GM18505 (cell line): ENCODE measurements at regions not wholly inside any gene's neighbourhood (a gene's known extent, or its start where the extent isn't known, plus 50 kb on each side); places are given as distances from the start of the nearest gene placed in this dataset.

Source experiments
- ATAC-seq: cut with Tn5 transposase; IDR thresholded peaks from one replicate; pipeline ENCODE4 v1.9.1; 2021; ENCODE audit not compliant: unreplicated experiment
- POLR2A ChIP-seq: IDR thresholded peaks from 4 replicates; pipeline ENCODE4 v1.6.1; 2011; ENCODE audit warnings: borderline replicate concordance; ENCODE audit not compliant: insufficient read depth, insufficient read length; ENCODE audit errors: extremely low read depth

DNA sequence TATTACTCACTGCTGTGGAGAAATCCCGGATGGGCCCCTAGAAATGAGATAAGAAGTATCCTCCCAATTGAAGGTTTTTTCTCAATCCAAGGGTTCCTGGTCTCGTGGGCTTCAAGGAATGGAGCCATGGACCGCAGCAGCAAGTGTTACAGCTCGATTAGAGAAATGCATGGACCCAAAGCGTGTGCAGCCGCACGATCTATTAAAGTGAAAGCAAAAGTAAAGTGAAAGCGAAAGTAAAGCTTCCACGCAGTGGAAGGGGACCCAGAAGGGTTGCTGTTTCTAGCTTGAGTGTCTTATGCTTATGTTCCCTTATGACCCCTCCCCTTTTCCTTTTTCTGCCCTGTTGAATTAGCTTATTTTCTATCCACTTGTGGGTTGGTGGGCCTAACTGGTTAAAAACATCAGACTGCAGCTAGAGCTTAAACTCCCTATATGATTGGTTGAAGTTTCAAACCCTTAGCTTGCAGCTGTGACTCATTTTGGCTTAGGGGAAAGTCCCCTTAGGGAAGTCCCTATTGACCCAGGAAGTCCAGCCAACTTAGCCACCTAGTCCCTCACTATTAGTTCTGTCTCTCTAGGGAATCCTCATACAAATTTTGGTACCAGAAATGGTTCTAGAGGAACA is 1111.8 kb downstream of the TAF11L14 start:
- peak; percentile 76 for ATAC-seq
- TF ChIP-seq POLR2A = peak; percentile 17

DNA sequence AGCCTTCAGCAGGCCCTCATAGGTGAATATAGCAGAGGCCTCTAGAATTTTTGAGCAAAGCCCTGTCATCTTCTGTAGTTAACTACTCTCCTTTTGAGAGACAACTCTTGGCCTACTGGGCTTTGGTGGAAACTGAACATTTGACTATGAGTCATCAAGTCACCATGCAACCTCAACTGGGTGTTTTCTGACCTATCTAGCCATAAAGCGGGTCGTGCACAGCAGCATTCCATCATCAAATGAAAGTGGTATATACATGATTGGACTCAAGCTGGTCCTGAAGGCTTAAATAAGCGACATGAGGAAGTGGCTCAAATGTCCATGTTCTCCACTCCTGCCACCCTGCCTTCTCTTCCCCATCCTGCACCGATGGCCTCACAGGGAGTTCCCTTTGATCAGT is 1115.5 kb downstream of the TAF11L14 start:
- ATAC-seq = no peak
- no peak for TF ChIP-seq POLR2A

DNA sequence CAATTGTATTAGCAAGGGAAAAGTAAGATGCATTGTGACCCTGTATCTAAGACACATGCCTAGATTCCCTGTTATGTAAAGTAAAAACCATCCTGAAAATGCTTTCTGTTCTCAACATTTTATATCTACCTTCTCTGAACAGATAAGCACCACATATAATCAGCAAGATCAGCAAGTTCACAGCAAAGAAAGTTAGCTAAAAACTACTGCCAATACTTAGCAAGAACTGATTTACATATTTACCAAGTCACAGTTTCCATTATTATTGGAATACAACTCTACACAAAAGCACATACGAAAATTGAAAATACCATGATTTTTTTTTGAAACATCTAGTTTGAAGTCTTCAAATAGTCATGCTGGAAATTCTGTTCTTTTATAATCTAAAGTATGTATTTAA is 1118.1 kb downstream of the TAF11L14 start:
- no peak for TF ChIP-seq POLR2A
- no peak for ATAC-seq

DNA sequence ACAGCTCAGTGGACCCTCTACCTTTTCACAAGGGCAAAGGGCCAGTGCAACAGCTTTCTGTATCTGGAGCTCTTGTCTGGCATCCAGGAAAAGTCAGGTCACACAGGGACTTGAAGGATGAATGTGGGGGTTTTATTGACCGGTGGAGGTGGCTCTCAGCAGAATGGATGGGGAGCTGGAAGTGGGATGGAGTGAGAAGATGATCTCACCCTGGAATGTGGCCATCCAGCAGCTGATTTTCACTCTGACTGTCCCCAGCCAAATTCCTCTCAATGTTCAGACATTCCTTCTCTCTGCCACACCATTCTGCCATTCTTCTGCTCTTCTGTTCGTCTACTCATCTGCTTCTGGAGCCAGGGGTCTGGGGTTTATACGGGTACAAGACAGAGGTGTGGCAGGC is 1119.9 kb downstream of the TAF11L14 start:
- no peak for ATAC-seq
- no peak for TF ChIP-seq POLR2A

DNA sequence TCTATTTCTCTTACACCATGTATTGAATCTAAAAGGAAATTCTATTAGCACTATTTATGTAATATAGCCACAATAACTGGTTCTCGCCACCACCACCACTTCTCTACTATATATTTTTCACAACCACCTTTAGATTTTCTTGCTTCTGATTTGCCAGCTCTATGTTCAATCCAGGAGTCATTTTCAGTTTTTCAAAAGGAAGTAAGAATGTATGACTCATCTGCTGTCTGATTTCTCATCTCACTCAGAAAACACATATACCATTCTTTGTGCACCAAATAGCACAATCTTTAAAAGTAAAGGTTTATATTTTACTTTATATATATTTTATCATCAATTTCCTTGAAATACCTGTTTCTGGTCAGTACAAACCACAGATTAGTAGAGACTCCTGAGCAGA is 1127.5 kb downstream of the TAF11L14 start:
- peak; percentile 87 for ATAC-seq
- TF ChIP-seq POLR2A = no peak

DNA sequence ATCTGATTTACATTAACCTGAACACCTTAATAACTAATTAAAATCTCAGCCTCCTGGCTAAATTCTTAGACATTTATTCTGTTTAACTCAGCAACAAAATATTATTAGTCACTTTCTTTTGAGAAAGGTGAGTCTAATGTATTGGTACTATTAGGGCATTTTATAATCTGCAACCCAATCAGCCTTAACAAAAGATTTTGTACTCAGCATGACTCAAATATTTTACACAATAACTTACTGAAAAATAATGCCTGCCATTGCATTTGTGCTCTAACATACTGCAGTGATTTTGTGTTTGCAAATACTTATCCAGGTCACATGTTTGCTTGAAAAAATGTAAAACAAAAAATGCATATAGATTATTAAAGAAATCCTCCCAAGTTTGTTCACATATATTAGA is 1129.9 kb downstream of the TAF11L14 start:
- no peak for ATAC-seq
- TF ChIP-seq POLR2A = no peak

DNA sequence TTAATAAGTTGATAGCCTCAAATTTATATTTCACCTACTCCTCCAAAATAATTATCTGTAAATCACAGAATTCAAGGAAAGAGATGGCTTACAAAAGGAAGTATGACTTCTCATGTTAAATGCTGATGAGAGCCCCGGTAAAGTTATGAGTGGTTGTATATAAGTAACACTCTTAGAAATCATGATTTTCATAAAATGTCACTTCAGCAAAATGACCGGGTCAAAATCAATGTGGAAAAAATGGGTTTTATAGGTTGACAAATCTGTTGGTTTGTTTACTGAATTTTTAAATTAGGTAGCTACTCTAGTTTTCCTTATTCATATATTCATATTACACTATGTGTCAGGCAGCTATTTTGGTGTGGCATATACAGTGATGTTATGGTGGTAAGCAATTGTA is 1131.0 kb downstream of the TAF11L14 start:
- no peak for TF ChIP-seq POLR2A
- ATAC-seq = no peak

DNA sequence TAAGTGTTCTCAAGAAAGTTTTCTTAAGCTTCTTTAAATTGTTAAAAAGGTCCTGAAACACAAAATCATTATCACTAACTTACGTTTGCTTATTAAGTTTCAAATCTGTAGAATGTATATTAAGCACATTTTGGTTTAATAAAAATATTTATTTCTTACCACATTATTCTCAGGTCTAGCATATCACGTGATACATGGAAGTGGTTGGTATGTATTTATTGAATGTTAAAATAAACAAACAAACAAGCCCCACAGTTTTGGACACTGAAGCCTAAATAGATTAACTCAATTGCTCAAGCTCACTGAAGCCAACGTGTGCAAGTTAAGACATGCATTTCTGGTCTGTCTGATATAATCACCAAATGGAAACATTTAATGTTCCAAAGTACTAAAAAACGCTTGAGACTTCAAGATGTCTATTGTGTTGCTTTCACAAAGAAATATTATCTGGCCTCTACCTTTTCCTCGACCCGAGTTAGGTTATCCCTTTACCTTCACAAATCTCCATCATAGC is 1136.9 kb downstream of the TAF11L14 start:
- no peak for TF ChIP-seq POLR2A
- ATAC-seq = no peak

DNA sequence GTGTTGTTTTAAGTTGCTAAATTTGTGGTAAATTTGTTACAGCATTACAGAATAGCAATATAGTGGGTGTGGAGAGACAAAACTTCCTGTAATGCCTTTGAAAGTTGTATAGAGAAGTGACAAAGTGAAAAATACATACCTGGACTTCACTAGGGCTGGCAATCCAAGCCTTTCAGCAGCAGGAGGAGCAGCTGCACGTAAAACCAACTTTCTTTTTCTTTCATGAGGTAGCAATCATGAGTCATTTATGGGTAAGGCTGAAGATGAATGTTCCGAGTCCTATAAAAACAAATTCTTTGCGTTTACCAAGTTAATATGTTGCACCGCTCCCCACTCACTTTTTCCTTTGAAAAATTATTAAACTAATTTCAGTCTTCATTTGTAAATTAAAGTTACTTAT is 1138.2 kb downstream of the TAF11L14 start:
- TF ChIP-seq POLR2A = no peak
- no peak for ATAC-seq

DNA sequence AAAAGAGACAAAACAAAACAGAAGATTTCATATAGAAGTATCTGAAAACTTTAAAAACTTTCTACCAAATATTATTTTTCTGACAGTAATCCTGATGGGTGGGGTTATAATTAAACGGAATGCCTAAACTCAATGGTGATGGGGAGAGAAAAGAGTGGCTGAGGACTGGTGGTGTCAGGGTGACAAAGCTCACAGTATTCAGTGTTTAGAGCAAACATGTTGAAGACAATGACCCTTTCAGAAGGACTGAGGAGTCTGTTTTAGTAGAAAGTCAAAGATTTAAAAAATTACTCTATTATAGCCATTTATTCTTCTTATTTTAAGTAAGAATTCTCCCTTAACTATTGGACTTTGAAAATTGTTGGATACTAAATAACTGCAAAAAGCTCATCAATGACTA is 1144.0 kb downstream of the TAF11L14 start:
- no peak for TF ChIP-seq POLR2A
- no peak for ATAC-seq

DNA sequence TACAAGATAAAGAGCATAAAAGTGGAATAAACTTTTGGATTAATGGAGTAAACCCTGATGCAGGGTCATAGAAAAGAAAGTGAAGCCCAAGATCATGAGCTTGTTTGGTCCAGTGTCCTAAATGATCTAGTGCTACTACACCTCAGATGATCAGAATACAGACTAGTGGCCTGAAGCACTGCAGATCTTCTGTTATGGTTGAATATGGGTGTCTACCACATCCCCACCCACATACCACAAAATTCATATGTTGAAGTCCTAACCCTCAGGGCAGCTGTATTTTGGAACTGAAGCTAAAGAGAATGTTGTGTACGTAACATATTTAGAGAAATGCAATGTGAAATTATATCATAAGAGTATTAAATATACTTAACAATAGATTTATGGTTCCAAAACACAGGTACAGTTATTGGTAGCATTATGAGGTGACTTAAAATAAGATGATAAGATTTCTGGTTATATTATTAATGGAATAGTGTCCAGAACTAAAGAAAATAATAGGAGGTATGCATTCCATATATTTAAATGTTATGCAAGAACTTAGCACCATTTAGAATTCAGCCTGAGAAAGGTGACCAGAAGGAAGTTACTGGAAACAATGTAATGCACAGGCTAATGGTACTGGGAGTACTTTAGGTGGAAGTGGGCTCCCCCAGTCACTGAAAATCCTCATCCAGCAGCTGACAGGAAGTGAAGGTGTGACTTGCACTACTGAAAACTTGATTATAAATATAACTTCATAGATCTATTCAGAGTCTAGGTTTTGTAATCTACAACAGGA is 1155.1 kb downstream of the TAF11L14 start:
- ATAC-seq = no peak
- no peak for TF ChIP-seq POLR2A

DNA sequence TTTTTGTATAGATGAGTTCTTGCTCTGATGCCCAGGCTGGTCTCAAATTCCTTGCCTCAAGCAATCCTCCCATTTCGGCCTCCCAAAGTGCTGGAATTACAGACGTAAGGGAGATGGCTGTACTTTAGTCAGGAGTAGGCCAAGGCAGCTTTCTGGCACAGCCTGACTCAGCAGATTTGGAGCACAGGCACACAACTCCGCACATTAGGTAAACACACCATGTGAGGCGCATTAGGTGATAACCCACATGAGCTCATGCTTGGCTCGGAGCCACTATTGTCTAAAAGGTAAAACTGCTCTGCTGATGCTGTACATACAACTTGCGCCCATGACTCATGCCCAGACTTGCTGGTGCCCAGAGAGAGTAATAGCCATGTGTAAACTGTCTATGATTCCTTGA is 1157.9 kb downstream of the TAF11L14 start:
- TF ChIP-seq POLR2A = no peak
- no peak for ATAC-seq

DNA sequence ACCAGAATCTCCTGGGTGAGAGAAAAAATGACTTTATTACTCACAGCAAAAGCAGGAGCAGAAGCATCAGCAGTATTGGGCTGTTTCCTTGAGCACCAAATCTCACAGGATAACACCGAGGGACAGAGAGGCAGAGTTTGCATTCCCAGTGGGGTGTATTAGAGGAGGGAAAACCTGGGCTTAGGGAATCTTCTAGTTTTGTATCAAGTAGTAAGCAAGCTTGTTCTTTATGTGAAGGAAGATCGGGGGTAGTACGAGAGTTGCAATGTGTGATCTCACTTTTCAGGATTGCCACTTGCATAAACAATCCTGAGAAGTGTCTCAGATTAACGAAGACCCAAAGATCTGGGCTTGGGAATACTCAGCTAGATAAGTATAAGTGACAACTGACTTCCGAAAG is 1163.0 kb downstream of the TAF11L14 start:
- no peak for TF ChIP-seq POLR2A
- ATAC-seq = no peak

DNA sequence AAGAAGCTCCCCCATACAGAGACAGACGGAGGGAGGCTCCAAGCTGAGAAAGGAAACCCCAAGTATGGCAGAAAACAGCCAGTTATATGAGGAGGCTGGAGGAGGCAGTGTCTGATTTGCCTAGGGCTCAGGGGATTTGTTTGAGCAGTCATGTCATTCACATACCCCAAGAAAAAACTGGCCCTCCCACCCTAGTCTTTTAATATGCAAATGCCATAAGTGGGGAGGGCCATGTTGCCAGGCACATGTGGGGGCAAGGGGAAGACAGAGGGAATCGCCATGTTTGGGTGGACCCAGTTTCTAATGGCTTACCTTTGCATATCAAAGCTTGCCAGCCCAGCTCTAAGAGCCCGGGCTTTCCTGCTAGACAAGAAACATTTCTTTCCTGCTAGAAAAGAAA is 1163.8 kb downstream of the TAF11L14 start:
- no peak for TF ChIP-seq POLR2A
- no peak for ATAC-seq
